ENCODE measurements at regions not wholly inside any gene's neighbourhood (a gene's known extent, or its start where the extent isn't known, plus 50 kb on each side); places are given as distances from the start of the nearest gene placed in this dataset.

DNA sequence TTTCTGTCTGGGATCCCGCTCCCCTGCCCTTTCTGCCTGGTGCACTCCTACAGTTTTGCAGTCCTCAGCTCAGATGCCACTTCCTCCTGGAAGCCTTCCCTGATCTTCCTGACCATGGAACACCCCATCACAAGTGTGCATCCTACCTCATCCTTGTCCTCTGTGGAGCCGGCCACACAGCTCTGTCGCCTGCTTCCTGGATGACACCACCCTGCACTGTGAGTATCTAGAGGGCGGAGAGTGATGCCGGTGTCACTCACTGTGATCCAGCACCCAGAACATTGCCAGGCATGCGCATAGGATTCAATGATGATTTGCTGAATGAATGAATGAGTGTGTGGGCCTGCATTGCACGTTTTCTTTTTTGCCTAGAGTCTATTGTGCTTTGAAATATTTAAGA, 529.9 kb downstream of the TCERG1L start:
- CTCF ChIA-PET = no interaction called here
- TF ChIP-seq, protein P1, sequence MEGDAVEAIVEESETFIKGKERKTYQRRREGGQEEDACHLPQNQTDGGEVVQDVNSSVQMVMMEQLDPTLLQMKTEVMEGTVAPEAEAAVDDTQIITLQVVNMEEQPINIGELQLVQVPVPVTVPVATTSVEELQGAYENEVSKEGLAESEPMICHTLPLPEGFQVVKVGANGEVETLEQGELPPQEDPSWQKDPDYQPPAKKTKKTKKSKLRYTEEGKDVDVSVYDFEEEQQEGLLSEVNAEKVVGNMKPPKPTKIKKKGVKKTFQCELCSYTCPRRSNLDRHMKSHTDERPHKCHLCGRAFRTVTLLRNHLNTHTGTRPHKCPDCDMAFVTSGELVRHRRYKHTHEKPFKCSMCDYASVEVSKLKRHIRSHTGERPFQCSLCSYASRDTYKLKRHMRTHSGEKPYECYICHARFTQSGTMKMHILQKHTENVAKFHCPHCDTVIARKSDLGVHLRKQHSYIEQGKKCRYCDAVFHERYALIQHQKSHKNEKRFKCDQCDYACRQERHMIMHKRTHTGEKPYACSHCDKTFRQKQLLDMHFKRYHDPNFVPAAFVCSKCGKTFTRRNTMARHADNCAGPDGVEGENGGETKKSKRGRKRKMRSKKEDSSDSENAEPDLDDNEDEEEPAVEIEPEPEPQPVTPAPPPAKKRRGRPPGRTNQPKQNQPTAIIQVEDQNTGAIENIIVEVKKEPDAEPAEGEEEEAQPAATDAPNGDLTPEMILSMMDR (IDR thresholded peaks at IDR 0.05; ENCODE audit: unreplicated experiment) = no peak
- H3K9me3 Mint-ChIP-seq (ENCODE audit: low read depth, unreplicated experiment) = peaks cover 14% of the 10 kb centered on the region
- H3K27me3 Mint-ChIP-seq (ENCODE audit: unreplicated experiment) = no peaks in the 10 kb centered on the region
- H3K36me3 Mint-ChIP-seq (ENCODE audit: insufficient read depth, unreplicated experiment) = no peaks in the 10 kb centered on the region
- no TSS peak for BruUV-seq (replicated peaks)
- no peak overlapping the region for H3K27ac Mint-ChIP-seq (ENCODE audit: unreplicated experiment)
- no peaks in the 10 kb centered on the region for H3K4me1 Mint-ChIP-seq (ENCODE audit: low read depth, unreplicated experiment)
- DNase-seq = no peak
- intact Hi-C loops (cut with micrococcal nuclease; ENCODE audit: unreplicated experiment) = no loop called here
- H3K4me3 Mint-ChIP-seq (ENCODE audit: low read depth, unreplicated experiment) = no peak overlapping the region

DNA sequence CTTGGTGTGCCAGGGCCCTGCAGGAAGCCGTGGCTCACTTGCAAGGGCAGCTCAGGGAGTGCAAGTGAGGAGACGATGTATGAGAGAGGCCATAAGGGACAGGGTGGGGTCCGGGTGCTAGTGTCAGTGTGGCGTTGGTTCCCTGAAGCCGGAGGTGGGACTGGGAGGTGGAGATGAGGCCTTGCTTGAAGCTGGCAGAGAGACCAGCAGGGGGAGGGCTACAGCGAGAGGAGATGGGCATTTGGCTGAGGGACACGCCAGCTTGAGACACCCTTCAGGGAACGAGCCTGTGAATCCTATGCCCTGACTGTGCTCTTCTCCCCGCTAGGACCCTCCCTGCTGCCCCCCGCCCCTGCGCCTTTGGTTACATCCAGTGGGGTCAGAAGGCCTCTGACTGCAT, 529.1 kb downstream of the TCERG1L start:
- no TSS peak for BruUV-seq (replicated peaks)
- H3K27me3 Mint-ChIP-seq (ENCODE audit: unreplicated experiment) = no peaks in the 10 kb centered on the region
- CTCF ChIA-PET = no interaction called here
- no peak overlapping the region for H3K27ac Mint-ChIP-seq (ENCODE audit: unreplicated experiment)
- intact Hi-C loops (cut with micrococcal nuclease; ENCODE audit: unreplicated experiment) = no loop called here
- H3K4me1 Mint-ChIP-seq (ENCODE audit: low read depth, unreplicated experiment) = no peaks in the 10 kb centered on the region
- TF ChIP-seq, protein P1 (IDR thresholded peaks at IDR 0.05; ENCODE audit: unreplicated experiment) = no peak
- no peaks in the 10 kb centered on the region for H3K36me3 Mint-ChIP-seq (ENCODE audit: insufficient read depth, unreplicated experiment)
- peaks cover 14% of the 10 kb centered on the region for H3K9me3 Mint-ChIP-seq (ENCODE audit: low read depth, unreplicated experiment)
- no peak overlapping the region for H3K4me3 Mint-ChIP-seq (ENCODE audit: low read depth, unreplicated experiment)
- no peak for DNase-seq

DNA sequence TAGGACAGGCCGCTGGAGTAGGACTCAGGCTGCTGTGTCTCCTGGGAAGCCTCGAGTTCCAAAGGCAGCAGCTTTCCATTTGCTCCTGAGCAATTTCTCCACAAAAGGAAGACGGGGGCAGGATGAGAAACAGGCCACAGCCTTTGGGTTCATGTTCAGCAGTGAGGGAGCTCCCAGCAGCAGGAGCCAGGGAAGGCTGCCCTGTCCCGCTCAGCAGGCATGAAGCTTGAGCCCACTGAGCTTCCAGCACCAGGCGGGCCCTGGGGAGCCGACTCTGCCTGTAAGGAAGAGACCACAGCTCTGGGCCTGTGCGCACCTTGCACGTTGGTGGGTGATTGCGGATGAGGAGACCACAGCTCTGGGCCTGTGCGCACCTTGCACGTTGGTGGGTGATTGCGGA, 527.2 kb downstream of the TCERG1L start:
- Mint-ChIP-seq H3K27ac (ENCODE audit: unreplicated experiment) (no peak overlapping the region), H3K36me3 (ENCODE audit: insufficient read depth, unreplicated experiment) (no peaks in the 10 kb centered on the region), H3K4me1 (ENCODE audit: low read depth, unreplicated experiment) (no peaks in the 10 kb centered on the region), H3K27me3 (ENCODE audit: unreplicated experiment) (no peaks in the 10 kb centered on the region), H3K4me3 (ENCODE audit: low read depth, unreplicated experiment) (no peak overlapping the region), H3K9me3 (ENCODE audit: low read depth, unreplicated experiment) (peaks cover 14% of the 10 kb centered on the region)
- TF ChIP-seq, protein P1 (IDR thresholded peaks at IDR 0.05; ENCODE audit: unreplicated experiment) = no peak
- BruUV-seq (replicated peaks) = no TSS peak
- intact Hi-C loops (cut with micrococcal nuclease; ENCODE audit: unreplicated experiment) = no loop called here
- DNase-seq = no peak
- CTCF ChIA-PET = no interaction called here

DNA sequence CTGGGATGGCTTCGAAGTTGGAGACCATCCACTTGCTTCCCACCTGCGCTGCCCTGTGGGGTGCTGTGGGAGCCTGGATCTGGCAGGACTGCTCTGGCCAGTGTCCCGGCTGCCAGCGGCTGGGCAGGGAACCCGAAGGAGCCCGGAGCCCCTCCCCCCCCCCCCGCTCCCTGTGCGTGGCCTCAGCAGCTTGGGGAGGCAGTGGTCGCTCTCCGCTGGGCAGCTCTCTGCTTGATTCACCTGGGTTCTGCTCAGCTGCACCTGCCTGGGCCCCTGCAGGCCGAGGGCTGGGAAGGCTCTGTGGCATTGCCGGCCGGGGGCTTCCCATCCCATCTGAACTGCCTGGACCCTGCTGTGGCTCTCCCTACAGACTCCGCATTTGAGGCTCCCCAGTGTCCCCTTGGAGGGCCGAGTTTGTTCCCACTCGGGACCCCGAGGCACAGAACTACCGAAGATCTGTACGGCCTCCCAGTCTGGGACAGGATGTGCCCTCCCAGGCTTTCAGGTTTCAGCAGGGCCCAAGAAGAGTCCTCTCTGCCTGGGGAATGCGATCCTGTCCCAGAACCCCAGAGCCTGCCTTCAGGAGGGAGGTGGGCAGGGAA, 525.1 kb downstream of the TCERG1L start:
- H3K27ac Mint-ChIP-seq (ENCODE audit: unreplicated experiment) = no peak overlapping the region
- H3K9me3 Mint-ChIP-seq (ENCODE audit: low read depth, unreplicated experiment) = peaks cover 11% of the 10 kb centered on the region
- no peak for DNase-seq
- H3K4me3 Mint-ChIP-seq (ENCODE audit: low read depth, unreplicated experiment) = no peak overlapping the region
- intact Hi-C loops (cut with micrococcal nuclease; ENCODE audit: unreplicated experiment) = no loop called here
- CTCF ChIA-PET = no interaction called here
- no peaks in the 10 kb centered on the region for H3K27me3 Mint-ChIP-seq (ENCODE audit: unreplicated experiment)
- TF ChIP-seq, protein P1 (IDR thresholded peaks at IDR 0.05; ENCODE audit: unreplicated experiment) = no peak
- no peaks in the 10 kb centered on the region for H3K36me3 Mint-ChIP-seq (ENCODE audit: insufficient read depth, unreplicated experiment)
- no peaks in the 10 kb centered on the region for H3K4me1 Mint-ChIP-seq (ENCODE audit: low read depth, unreplicated experiment)
- BruUV-seq (replicated peaks) = no TSS peak
